Right lung (tissue), 2 donors: ENCODE measurements at regions not wholly inside any gene's neighbourhood (a gene's known extent, or its start where the extent isn't known, plus 50 kb on each side); places are given as distances from the start of the nearest gene placed in this dataset.
"Not testable (repeated sequence)": the region's sequence is repeated elsewhere in the genome, so short reads cannot be mapped to it uniquely, and the experiment has no call there.

ENCODE experiments used
- DNase-seq, 2 donors: peaks; one replicate each; pipeline ENCODE4 v3.0.0-alpha.2; 2013

- DNase-seq = no peak
Measured at GRCh38 chr6:137655291-137655690, 161.1 kb upstream of the OLIG3 start.

- no peak for DNase-seq
Measured at GRCh38 chr6:137656735-137657134, 162.5 kb upstream of the OLIG3 start.

- DNase-seq = no peak
Measured at GRCh38 chr6:137657351-137657911, 163.2 kb upstream of the OLIG3 start.

- DNase-seq = no peak
Measured at GRCh38 chr6:137658287-137658686, 164.1 kb upstream of the OLIG3 start.

GRCh38 chr6:137659871-137660270 is 165.7 kb upstream of the OLIG3 start:
- DNase-seq = no peak

GRCh38 chr6:137660296-137660731 is 166.1 kb upstream of the OLIG3 start:
- DNase-seq = no peak

- DNase-seq = no peak
Measured at GRCh38 chr6:137661601-137662000, 167.4 kb upstream of the OLIG3 start.

- DNase-seq = no peak
Measured at GRCh38 chr6:137664183-137664582, 170.0 kb upstream of the OLIG3 start.

GRCh38 chr6:137665342-137665934 is 171.2 kb upstream of the OLIG3 start:
- DNase-seq = no peak

- DNase-seq = no peak
Measured at GRCh38 chr6:137666202-137666774, 172.1 kb upstream of the OLIG3 start.

GRCh38 chr6:137673603-137674002 is 179.4 kb upstream of the OLIG3 start:
- DNase-seq = no peak

GRCh38 chr6:137676888-137677287 is 182.7 kb upstream of the OLIG3 start:
- DNase-seq = no peak

GRCh38 chr6:137677709-137678108 is 183.5 kb upstream of the OLIG3 start:
- no peak for DNase-seq

GRCh38 chr6:137678451-137678850 is 184.3 kb upstream of the OLIG3 start:
- DNase-seq = no peak

GRCh38 chr6:137680705-137681346 is 186.2 kb upstream of the TNFAIP3 start:
- DNase-seq = no peak

- DNase-seq = no peak
Measured at GRCh38 chr6:137681445-137682009, 185.5 kb upstream of the TNFAIP3 start.

- not testable (repeated sequence) for DNase-seq
Measured at GRCh38 chr6:137682658-137683057, 184.4 kb upstream of the TNFAIP3 start.

- DNase-seq = no peak
Measured at GRCh38 chr6:137683916-137684315, 183.1 kb upstream of the TNFAIP3 start.

- no peak for DNase-seq
Measured at GRCh38 chr6:137685798-137686375, 181.2 kb upstream of the TNFAIP3 start.

GRCh38 chr6:137687818-137688217 is 179.2 kb upstream of the TNFAIP3 start:
- DNase-seq = no peak

GRCh38 chr6:137688230-137688971 is 178.7 kb upstream of the TNFAIP3 start:
- no peak for DNase-seq

GRCh38 chr6:137689377-137689776 is 177.7 kb upstream of the TNFAIP3 start:
- no peak for DNase-seq
